ENCODE measurements at regions not wholly inside any gene's neighbourhood (a gene's known extent, or its start where the extent isn't known, plus 50 kb on each side); places are given as distances from the start of the nearest gene placed in this dataset.

GRCh38 chr18:59959073-59959472, 59.3 kb downstream of the PMAIP1 start:
- no peak overlapping the region for H3K9ac ChIP-seq (ENCODE audit: low read length)
- CTCF ChIA-PET, result no interaction called here
- no peak overlapping the region for H2AFZ ChIP-seq (ENCODE audit: low read length)
- no peak for ATAC-seq
- no peaks in the 10 kb centered on the region for H3K27me3 ChIP-seq (ENCODE audit: low read length)
- peak; percentile 30 for DNase-seq
- no peak overlapping the region for H3K4me3 ChIP-seq (ENCODE audit: low read length)
- H3K27ac ChIP-seq (ENCODE audit: low read length), result no peak overlapping the region
- intact Hi-C loops (cut with micrococcal nuclease), result no loop called here
- POLR2A ChIA-PET (ENCODE audit: unreplicated experiment), result no interaction called here
- H4K20me1 ChIP-seq (ENCODE audit: low read length), result no peaks in the 10 kb centered on the region
- no TSS peak for BruUV-seq (replicated peaks)
- peaks cover 5% of the 10 kb centered on the region for H3F3A ChIP-seq (ENCODE audit: low read length, unreplicated experiment)
- H3K9me2 ChIP-seq (replicated peaks; ENCODE audit: low read length), result no peaks in the 10 kb centered on the region
- H3K4me2 ChIP-seq (ENCODE audit: low read length), result no peak overlapping the region
- H3K4me1 ChIP-seq (ENCODE audit: insufficient read depth, low read length), result peaks cover 23% of the 10 kb centered on the region
- TF ChIP-seq EZH2 (IDR thresholded peaks at IDR 0.05; ENCODE audit: low read length, unreplicated experiment), result no peak
- no peak for TF ChIP-seq CTCF (conservative IDR thresholded peaks at IDR 0.05; ENCODE audit: low read depth, low read length)
- no peak for TF ChIP-seq EZH2phosphoT487 (IDR thresholded peaks at IDR 0.05; ENCODE audit: borderline replicate concordance, low read length)
- H3K36me3 ChIP-seq (ENCODE audit: low read depth, low read length), result no peaks in the 10 kb centered on the region
- H3K9me3 ChIP-seq (ENCODE audit: low read length), result no peaks in the 10 kb centered on the region
- H3K79me2 ChIP-seq (ENCODE audit: low read length), result no peaks in the 10 kb centered on the region

- intact Hi-C loops (cut with micrococcal nuclease), result no loop called here
- H3K4me2 ChIP-seq (ENCODE audit: low read length), result peak overlapping the region; percentile 25; the same call in 1 of the 2 replicates
- H3K27ac ChIP-seq (ENCODE audit: low read length), result no peak overlapping the region
- DNase-seq (peak; percentile 74), ATAC-seq (peak; percentile 46)
- no TSS peak for BruUV-seq (replicated peaks)
- no peak overlapping the region for H3K4me3 ChIP-seq (ENCODE audit: low read length)
- H3F3A ChIP-seq (ENCODE audit: low read length, unreplicated experiment), result peaks cover 12% of the 10 kb centered on the region
- no peaks in the 10 kb centered on the region for H3K9me3 ChIP-seq (ENCODE audit: low read length)
- ChIA-PET POLR2A (ENCODE audit: unreplicated experiment) (interaction anchor here (0.7 kb wide), 2 partner anchors 34 to 247 kb away, joined by 3 to 4 read pairs; no protein-coding TSS in a partner anchor), CTCF (no interaction called here)
- peaks cover 35% of the 10 kb centered on the region for H3K4me1 ChIP-seq (ENCODE audit: insufficient read depth, low read length)
- no peak overlapping the region for H3K9ac ChIP-seq (ENCODE audit: low read length)
- H2AFZ ChIP-seq (ENCODE audit: low read length), result no peak overlapping the region
- H3K27me3 ChIP-seq (ENCODE audit: low read length), result no peaks in the 10 kb centered on the region
- no peaks in the 10 kb centered on the region for H4K20me1 ChIP-seq (ENCODE audit: low read length)
- H3K9me2 ChIP-seq (replicated peaks; ENCODE audit: low read length), result no peaks in the 10 kb centered on the region
- no peaks in the 10 kb centered on the region for H3K79me2 ChIP-seq (ENCODE audit: low read length)
- no peaks in the 10 kb centered on the region for H3K36me3 ChIP-seq (ENCODE audit: low read depth, low read length)
- TF ChIP-seq EZH2phosphoT487 (IDR thresholded peaks at IDR 0.05; ENCODE audit: borderline replicate concordance, low read length) (no peak), CTCF (conservative IDR thresholded peaks at IDR 0.05; ENCODE audit: low read depth, low read length) (no peak), EZH2 (IDR thresholded peaks at IDR 0.05; ENCODE audit: low read length, unreplicated experiment) (no peak)
These were observed 58.2 kb downstream of the PMAIP1 start for GRCh38 chr18:59957957-59958356.

GRCh38 chr18:59954755-59955156, 55.0 kb downstream of the PMAIP1 start:
- no peak for TF ChIP-seq EZH2 (IDR thresholded peaks at IDR 0.05; ENCODE audit: low read length, unreplicated experiment)
- TF ChIP-seq EZH2phosphoT487 (IDR thresholded peaks at IDR 0.05; ENCODE audit: borderline replicate concordance, low read length), result no peak
- intact Hi-C loops (cut with micrococcal nuclease), result no loop called here
- no peaks in the 10 kb centered on the region for H3K9me3 ChIP-seq (ENCODE audit: low read length)
- ChIA-PET CTCF (no interaction called here), POLR2A (ENCODE audit: unreplicated experiment) (interaction anchor here (0.6 kb wide), 1 partner anchor 54 kb away, joined by 3 read pairs; no protein-coding TSS in a partner anchor)
- no peaks in the 10 kb centered on the region for H3K27me3 ChIP-seq (ENCODE audit: low read length)
- H3K4me2 ChIP-seq (ENCODE audit: low read length), result peak overlapping the region; percentile 40
- peak overlapping the region; percentile 24 for H3K27ac ChIP-seq (ENCODE audit: low read length)
- H4K20me1 ChIP-seq (ENCODE audit: low read length), result no peaks in the 10 kb centered on the region
- H2AFZ ChIP-seq (ENCODE audit: low read length), result no peak overlapping the region
- peaks cover 54% of the 10 kb centered on the region for H3K4me1 ChIP-seq (ENCODE audit: insufficient read depth, low read length)
- DNase-seq (peak; percentile 76), ATAC-seq (peak; percentile 37)
- H3F3A ChIP-seq (ENCODE audit: low read length, unreplicated experiment), result peaks cover 21% of the 10 kb centered on the region
- no peak overlapping the region for H3K4me3 ChIP-seq (ENCODE audit: low read length)
- no peaks in the 10 kb centered on the region for H3K36me3 ChIP-seq (ENCODE audit: low read depth, low read length)
- no TSS peak for BruUV-seq (replicated peaks)
- no peaks in the 10 kb centered on the region for H3K9me2 ChIP-seq (replicated peaks; ENCODE audit: low read length)
- no peaks in the 10 kb centered on the region for H3K79me2 ChIP-seq (ENCODE audit: low read length)
- H3K9ac ChIP-seq (ENCODE audit: low read length), result no peak overlapping the region
